ENCODE measurements at regions not wholly inside any gene's neighbourhood (a gene's known extent, or its start where the extent isn't known, plus 50 kb on each side); places are given as distances from the start of the nearest gene placed in this dataset.

GRCh38 chr10:61321041-61321857, 131.9 kb downstream of the TMEM26 start:
- no peak overlapping the region for H3K27ac Mint-ChIP-seq
- no peak overlapping the region for H3K9ac ChIP-seq (ENCODE audit: insufficient read depth, low read length, poor library complexity, severe bottlenecking)
- H3K27me3 Mint-ChIP-seq (ENCODE audit: low read depth in 3 of 3) = peaks cover 0 to 3% (median 1%) of the 10 kb centered on the region in 3 donors
- H3K27ac ChIP-seq (ENCODE audit: low read depth in 1 of 2, low read length in 2 of 2) = no peak overlapping the region
- WGBS (ENCODE audit: insufficient coverage) = no CpG with 5 or more reads among the region's 3 CpGs
- no peak for DNase-seq
- H4K20me1 ChIP-seq (ENCODE audit: insufficient read depth, low read length) = no peaks in the 10 kb centered on the region
- H3K9me3 Mint-ChIP-seq = no peaks in the 10 kb centered on the region
- H3K4me1 Mint-ChIP-seq = no peaks in the 10 kb centered on the region
- H3K9me3 ChIP-seq (replicated peaks in 1 of 2; ENCODE audit: control insufficient read depth in 1 of 2, insufficient read depth in 1 of 2, low read length in 2 of 2) = no peaks in the 10 kb centered on the region
- H3K4me3 Mint-ChIP-seq = no peak overlapping the region
- H3K36me3 ChIP-seq (replicated peaks in 1 of 2; ENCODE audit: control insufficient read depth in 1 of 2, insufficient read depth in 2 of 2, low read length in 2 of 2) = no peaks in the 10 kb centered on the region
- no peaks in the 10 kb centered on the region for H3K79me2 ChIP-seq (ENCODE audit: insufficient read depth, low read length)
- intact Hi-C loops (cut with micrococcal nuclease) = no loop called here
- H3K4me3 ChIP-seq (replicated peaks in 1 of 3; ENCODE audit: low read depth in 2 of 3, low read length in 3 of 3) = no peak overlapping the region
- H3K4me1 ChIP-seq (ENCODE audit: control insufficient read depth in 1 of 2, insufficient read depth in 2 of 2, low read length in 2 of 2) = no peaks in the 10 kb centered on the region
- H3K4me2 ChIP-seq (replicated peaks; ENCODE audit: extremely low read depth, low read length, poor library complexity, severe bottlenecking) = no peak overlapping the region
- no peaks in the 10 kb centered on the region for H3K27me3 ChIP-seq (ENCODE audit: control insufficient read depth in 2 of 2, insufficient read depth in 2 of 2, low read length in 2 of 2)
- no peak for TF ChIP-seq CTCF (IDR thresholded peaks at IDR 0.05)
- H2AFZ ChIP-seq (ENCODE audit: insufficient read depth, low read depth, low read length, poor library complexity, severe bottlenecking) = no peak overlapping the region
- no peaks in the 10 kb centered on the region for H3K36me3 Mint-ChIP-seq

- TF ChIP-seq CTCF (IDR thresholded peaks at IDR 0.05) = no peak
- Histone ChIP-seq H3K9ac (ENCODE audit: insufficient read depth, low read length, poor library complexity, severe bottlenecking) (no peak overlapping the region), H3K4me3 (replicated peaks in 1 of 3; ENCODE audit: low read depth in 2 of 3, low read length in 3 of 3) (no peak overlapping the region), H3K79me2 (ENCODE audit: insufficient read depth, low read length) (no peaks in the 10 kb centered on the region), H3K36me3 (replicated peaks in 1 of 2; ENCODE audit: control insufficient read depth in 1 of 2, insufficient read depth in 2 of 2, low read length in 2 of 2) (no peaks in the 10 kb centered on the region), H2AFZ (ENCODE audit: insufficient read depth, low read depth, low read length, poor library complexity, severe bottlenecking) (no peak overlapping the region), H4K20me1 (ENCODE audit: insufficient read depth, low read length) (no peaks in the 10 kb centered on the region), H3K4me2 (replicated peaks; ENCODE audit: extremely low read depth, low read length, poor library complexity, severe bottlenecking) (no peak overlapping the region), H3K27me3 (ENCODE audit: control insufficient read depth in 2 of 2, insufficient read depth in 2 of 2, low read length in 2 of 2) (no peaks in the 10 kb centered on the region), H3K27ac (ENCODE audit: low read depth in 1 of 2, low read length in 2 of 2) (no peak overlapping the region), H3K9me3 (replicated peaks in 1 of 2; ENCODE audit: control insufficient read depth in 1 of 2, insufficient read depth in 1 of 2, low read length in 2 of 2) (no peaks in the 10 kb centered on the region), H3K4me1 (ENCODE audit: control insufficient read depth in 1 of 2, insufficient read depth in 2 of 2, low read length in 2 of 2) (no peaks in the 10 kb centered on the region)
- Mint-ChIP-seq H3K4me3 (no peak overlapping the region), H3K4me1 (no peaks in the 10 kb centered on the region), H3K27me3 (ENCODE audit: low read depth in 3 of 3) (peaks cover 0 to 3% (median 1%) of the 10 kb centered on the region in 3 donors), H3K36me3 (no peaks in the 10 kb centered on the region), H3K27ac (no peak overlapping the region), H3K9me3 (no peaks in the 10 kb centered on the region)
- no CpG with 5 or more reads among the region's 5 CpGs for WGBS (ENCODE audit: insufficient coverage)
- intact Hi-C loops (cut with micrococcal nuclease) = no loop called here
- DNase-seq = no peak
Observed at GRCh38 chr10:61320257-61320587, 133.0 kb downstream of the TMEM26 start.

Data from CD14-positive monocyte (primary cell).